HL-60 (cell line): ENCODE measurements at regions not wholly inside any gene's neighbourhood (a gene's known extent, or its start where the extent isn't known, plus 50 kb on each side); places are given as distances from the start of the nearest gene placed in this dataset.

Source experiments
- DNase-seq, 2 experiments: peaks; one replicate each; pipeline ENCODE4 v3.0.0-alpha.2; 2010 to 2020; ENCODE audit warnings: low read depth in 1 of 2, low spot score in 1 of 2
- H3K27ac ChIP-seq: fragments of 250-450 bp; sonication (Bioruptor Pico); replicated peaks from 2 replicates; pipeline ENCODE4 v1.5.1; 2020; ENCODE audit warnings: mild to moderate bottlenecking, moderate library complexity
- H3K27me3 ChIP-seq: fragments of 250-450 bp; sonication (Bioruptor Pico); 2 replicates; pipeline ENCODE4 v1.5.1; 2021; ENCODE audit warnings: mild to moderate bottlenecking, moderate library complexity; ENCODE audit not compliant: insufficient read depth, poor library complexity, severe bottlenecking
- H3K4me3 ChIP-seq: replicated peaks from 2 replicates; pipeline ENCODE4 v1.5.1; 2011; ENCODE audit warnings: mild to moderate bottlenecking, control low read depth, low read length; ENCODE audit not compliant: insufficient read depth
- GABPA ChIP-seq: IDR thresholded peaks from 2 replicates; pipeline ENCODE4 v1.6.1; 2012; ENCODE audit warnings: low read depth
- POLR2AphosphoS5 ChIP-seq: IDR thresholded peaks from 2 replicates; pipeline ENCODE4 v1.6.1; 2012; ENCODE audit warnings: low read depth
- SPI1 ChIP-seq: IDR thresholded peaks from 2 replicates; pipeline ENCODE4 v1.6.1; 2012; ENCODE audit warnings: low read depth, mild to moderate bottlenecking, borderline replicate concordance
- TF ChIP-seq, protein P1 (sequence below): IDR thresholded peaks from 2 replicates; pipeline ENCODE4 v1.6.1; 2012; ENCODE audit warnings: low read depth; ENCODE audit not compliant: insufficient replicate concordance
- TF ChIP-seq, protein P2 (sequence below): IDR thresholded peaks from one replicate; pipeline ENCODE4 v1.5.1; 2011; ENCODE audit warnings: low read length, control low read depth, inconsistent platforms; ENCODE audit not compliant: insufficient read depth

DNA sequence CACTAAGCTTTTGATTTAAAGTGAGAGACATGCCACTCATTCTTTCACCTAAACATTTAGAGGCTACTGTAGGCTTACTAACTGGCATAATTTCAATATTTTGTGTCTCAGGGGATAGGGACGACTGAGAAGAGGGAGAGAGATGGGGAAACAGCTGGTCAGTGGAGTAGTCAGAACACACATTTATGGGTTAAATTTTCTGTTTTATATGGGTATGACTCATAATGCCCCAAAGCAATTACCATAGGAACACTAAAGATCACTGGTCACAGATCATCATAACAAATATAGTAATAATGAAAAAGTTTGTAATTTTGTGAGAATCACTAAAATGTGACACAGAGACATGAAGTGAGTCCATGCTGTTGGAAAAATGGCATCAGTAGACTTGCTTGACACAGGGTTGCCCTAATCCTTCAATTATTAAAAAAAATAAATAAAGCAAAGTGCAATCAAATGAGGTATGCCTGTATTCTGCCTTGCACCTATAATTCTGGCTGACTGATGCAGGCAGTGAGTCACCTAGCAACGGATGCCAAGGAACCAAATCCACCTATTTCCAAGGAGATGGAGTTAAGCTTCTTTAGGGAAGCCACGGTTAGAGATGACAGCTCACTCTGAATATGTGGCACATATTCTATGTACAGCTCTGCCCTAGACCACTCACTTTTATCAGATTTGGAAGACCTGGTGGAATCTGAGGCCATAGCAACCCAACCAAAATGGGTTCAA, 166.1 kb downstream of the MARCHF11 start:
- H3K27me3 ChIP-seq = no peaks in the 10 kb centered on the region
- no peak for DNase-seq
- TF ChIP-seq SPI1 (no peak), GABPA (no peak), POLR2AphosphoS5 (no peak)
- TF ChIP-seq, protein P1, sequence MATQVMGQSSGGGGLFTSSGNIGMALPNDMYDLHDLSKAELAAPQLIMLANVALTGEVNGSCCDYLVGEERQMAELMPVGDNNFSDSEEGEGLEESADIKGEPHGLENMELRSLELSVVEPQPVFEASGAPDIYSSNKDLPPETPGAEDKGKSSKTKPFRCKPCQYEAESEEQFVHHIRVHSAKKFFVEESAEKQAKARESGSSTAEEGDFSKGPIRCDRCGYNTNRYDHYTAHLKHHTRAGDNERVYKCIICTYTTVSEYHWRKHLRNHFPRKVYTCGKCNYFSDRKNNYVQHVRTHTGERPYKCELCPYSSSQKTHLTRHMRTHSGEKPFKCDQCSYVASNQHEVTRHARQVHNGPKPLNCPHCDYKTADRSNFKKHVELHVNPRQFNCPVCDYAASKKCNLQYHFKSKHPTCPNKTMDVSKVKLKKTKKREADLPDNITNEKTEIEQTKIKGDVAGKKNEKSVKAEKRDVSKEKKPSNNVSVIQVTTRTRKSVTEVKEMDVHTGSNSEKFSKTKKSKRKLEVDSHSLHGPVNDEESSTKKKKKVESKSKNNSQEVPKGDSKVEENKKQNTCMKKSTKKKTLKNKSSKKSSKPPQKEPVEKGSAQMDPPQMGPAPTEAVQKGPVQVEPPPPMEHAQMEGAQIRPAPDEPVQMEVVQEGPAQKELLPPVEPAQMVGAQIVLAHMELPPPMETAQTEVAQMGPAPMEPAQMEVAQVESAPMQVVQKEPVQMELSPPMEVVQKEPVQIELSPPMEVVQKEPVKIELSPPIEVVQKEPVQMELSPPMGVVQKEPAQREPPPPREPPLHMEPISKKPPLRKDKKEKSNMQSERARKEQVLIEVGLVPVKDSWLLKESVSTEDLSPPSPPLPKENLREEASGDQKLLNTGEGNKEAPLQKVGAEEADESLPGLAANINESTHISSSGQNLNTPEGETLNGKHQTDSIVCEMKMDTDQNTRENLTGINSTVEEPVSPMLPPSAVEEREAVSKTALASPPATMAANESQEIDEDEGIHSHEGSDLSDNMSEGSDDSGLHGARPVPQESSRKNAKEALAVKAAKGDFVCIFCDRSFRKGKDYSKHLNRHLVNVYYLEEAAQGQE = no peak
- TF ChIP-seq, protein P2, sequence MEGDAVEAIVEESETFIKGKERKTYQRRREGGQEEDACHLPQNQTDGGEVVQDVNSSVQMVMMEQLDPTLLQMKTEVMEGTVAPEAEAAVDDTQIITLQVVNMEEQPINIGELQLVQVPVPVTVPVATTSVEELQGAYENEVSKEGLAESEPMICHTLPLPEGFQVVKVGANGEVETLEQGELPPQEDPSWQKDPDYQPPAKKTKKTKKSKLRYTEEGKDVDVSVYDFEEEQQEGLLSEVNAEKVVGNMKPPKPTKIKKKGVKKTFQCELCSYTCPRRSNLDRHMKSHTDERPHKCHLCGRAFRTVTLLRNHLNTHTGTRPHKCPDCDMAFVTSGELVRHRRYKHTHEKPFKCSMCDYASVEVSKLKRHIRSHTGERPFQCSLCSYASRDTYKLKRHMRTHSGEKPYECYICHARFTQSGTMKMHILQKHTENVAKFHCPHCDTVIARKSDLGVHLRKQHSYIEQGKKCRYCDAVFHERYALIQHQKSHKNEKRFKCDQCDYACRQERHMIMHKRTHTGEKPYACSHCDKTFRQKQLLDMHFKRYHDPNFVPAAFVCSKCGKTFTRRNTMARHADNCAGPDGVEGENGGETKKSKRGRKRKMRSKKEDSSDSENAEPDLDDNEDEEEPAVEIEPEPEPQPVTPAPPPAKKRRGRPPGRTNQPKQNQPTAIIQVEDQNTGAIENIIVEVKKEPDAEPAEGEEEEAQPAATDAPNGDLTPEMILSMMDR = no peak
- no peak overlapping the region for H3K27ac ChIP-seq
- H3K4me3 ChIP-seq = no peak overlapping the region

DNA sequence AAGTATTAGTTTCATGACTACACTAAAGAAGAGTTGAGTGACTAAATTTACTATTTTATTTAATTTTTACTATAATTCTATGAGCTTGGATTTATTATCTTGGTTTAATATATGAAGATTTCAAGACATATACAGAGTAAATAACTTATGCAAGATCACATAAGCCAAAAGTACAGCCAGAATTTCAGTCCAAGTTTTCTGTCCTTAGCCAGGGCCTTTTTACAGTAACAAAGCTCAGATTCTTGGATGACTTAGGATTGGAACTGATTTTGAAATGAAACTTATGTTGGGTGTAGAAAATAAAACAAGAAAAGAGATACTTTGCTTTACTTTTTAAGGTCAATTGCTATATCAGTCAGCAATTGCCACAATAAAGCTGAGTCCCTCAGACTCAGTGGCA, 170.3 kb downstream of the MARCHF11 start:
- TF ChIP-seq, protein P1 = no peak
- no peak for TF ChIP-seq SPI1
- TF ChIP-seq POLR2AphosphoS5 = no peak
- TF ChIP-seq, protein P2 = no peak
- Histone ChIP-seq H3K27ac (no peak overlapping the region), H3K27me3 (no peaks in the 10 kb centered on the region), H3K4me3 (no peak overlapping the region)
- DNase-seq = no peak

DNA sequence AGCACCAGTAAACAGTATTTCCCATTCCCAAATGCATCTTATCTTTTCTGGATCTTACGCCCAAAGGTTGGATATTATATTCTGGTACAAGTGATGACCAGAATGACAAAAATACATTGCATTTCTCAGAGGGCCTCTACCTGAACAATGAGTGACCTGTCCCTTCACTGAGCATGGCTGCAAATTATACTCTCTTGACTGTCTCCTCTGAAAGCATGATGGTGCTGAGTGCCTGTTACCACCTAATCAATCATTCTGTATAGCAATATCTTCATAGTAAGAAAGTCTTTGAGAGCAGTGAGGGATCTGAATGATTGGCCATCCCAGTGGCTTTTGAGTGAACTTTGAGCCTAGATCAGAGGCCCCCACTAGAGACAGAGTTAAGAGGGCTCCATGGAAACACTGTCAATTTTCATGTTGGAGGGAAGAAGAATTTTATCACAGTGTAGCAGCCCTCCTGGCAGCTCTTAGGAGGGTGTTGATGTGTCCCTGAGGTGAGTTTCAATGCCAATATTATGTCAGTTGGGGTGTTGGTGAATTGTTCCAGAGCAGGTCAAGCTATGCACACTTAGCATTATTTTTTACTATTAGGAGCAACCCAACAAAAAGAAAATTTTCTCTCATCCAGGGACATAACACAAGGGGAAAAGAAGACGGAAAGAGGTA, 171.7 kb downstream of the MARCHF11 start:
- Histone ChIP-seq H3K27me3 (no peaks in the 10 kb centered on the region), H3K27ac (no peak overlapping the region), H3K4me3 (no peak overlapping the region)
- DNase-seq = no peak
- no peak for TF ChIP-seq GABPA
- TF ChIP-seq, protein P2 = no peak
- TF ChIP-seq POLR2AphosphoS5 = no peak
- no peak for TF ChIP-seq SPI1
- TF ChIP-seq, protein P1 = no peak
